Erythroblast (primary cell): ENCODE measurements at regions not wholly inside any gene's neighbourhood (a gene's known extent, or its start where the extent isn't known, plus 50 kb on each side); places are given as distances from the start of the nearest gene placed in this dataset.

ENCODE experiments used
- GATA1 ChIP-seq: IDR thresholded peaks from 2 replicates; pipeline ENCODE4 v1.6.1; 2011; ENCODE audit warnings: low read depth, mild to moderate bottlenecking, control low read depth, low read length, moderate library complexity
- POLR2A ChIP-seq: IDR thresholded peaks from 2 replicates; pipeline ENCODE4 v1.6.1; 2011; ENCODE audit warnings: mild to moderate bottlenecking, low read length

DNA sequence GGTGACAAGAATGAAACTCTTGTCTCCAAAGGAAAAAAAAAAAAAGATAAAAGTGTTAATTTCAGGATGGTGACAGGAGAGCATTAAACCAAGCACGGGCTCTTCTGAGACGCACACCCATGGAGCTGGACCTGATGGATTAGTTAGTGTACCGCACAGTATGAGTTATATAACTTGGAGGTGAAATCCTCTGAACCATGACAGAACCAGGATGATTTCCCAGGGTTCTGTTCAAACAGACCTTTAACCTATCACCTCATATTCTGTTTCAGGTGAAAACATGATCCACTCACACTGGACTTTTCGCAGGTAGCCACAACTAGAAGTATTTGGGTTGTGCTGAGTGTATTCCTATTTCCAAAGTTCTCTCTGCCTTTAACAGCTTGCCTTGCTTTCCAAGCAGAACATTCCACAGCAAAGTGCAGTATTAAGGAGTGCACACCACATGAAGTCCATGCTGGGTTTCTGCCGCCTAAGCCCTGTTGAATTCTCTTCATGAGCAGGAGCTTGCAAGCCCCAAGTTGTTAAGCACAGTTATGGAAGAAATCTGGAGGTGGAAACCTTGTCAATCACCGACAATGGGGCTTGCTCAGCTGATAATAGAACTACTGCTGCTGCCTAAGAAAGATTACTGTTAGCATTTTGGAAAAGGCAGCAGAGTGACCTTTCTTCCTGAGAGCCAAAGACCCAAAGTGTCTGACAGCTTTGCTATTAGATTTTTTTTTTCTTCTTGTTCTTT, 461.7 kb downstream of the TLE1 start:
- TF ChIP-seq POLR2A (no peak), GATA1 (no peak)
